Head of caudate nucleus (tissue), 42 donors: ENCODE measurements at regions not wholly inside any gene's neighbourhood (a gene's known extent, or its start where the extent isn't known, plus 50 kb on each side); places are given as distances from the start of the nearest gene placed in this dataset.
"Not testable (repeated sequence)": the region's sequence is repeated elsewhere in the genome, so short reads cannot be mapped to it uniquely, and the experiment has no call there.

Experiments
- DNase-seq, 42 donors: peaks; one replicate each; pipeline versions ENCODE4 v3.0.0 to v3.0.0-alpha.2; 2020 to 2021; ENCODE audit warnings: mixed read lengths in 7 of 42
- intact Hi-C: fragments of 100-400 bp; cut with DNase I; formaldehyde crosslinking; loops from one replicate; pipeline ENCODE4 v1.15.0; 2022

GRCh38 chr3:145190761-145191160, 970.2 kb downstream of the PLOD2 start:
- DNase-seq = no peak
- intact Hi-C loops = no loop called here

DNA sequence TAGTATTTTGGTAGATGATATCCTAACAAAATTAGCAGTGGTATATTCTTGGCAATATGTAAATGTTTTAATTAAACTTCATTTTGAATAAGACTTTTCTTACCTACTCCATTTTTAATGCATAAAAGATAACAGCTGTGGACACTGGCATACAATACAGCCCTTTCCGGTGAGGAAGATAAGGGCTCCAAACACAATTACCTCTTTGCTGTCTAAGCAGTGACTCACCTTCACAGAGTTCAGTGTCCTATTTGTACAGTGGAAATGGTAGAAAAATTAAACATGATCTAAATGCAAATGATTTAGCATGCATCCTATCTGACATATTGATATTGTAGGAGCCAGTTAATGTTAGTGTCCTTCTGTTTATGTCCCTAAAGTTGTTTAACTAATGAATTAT, 969.4 kb downstream of the PLOD2 start:
- intact Hi-C loops = no loop called here
- DNase-seq = no peak

GRCh38 chr3:145197051-145197820, 963.7 kb downstream of the PLOD2 start:
- DNase-seq = no peak

DNA sequence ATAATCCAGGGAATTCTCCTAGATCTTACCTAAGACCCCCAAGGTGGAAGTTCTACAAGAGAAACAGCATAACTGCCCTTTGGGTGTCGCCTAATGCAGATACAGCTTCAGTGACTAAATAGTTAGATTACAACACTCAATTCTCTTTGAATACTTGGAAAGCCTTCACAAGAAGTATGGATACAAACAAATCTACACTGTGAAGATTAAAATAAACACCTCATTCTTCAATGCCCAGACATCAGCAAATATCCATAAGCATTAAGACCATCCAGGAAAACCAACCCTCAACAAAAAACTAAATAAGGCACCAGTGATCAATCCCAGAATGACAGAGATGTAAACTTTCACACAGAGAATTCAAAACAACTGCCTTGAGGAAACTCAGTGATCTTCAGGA, 963.2 kb downstream of the PLOD2 start:
- DNase-seq = no peak
- intact Hi-C loops = no loop called here

More at GRCh38 chr3:145197051-145197820, 963.7 kb downstream of the PLOD2 start:
- intact Hi-C loops = no loop called here

DNA sequence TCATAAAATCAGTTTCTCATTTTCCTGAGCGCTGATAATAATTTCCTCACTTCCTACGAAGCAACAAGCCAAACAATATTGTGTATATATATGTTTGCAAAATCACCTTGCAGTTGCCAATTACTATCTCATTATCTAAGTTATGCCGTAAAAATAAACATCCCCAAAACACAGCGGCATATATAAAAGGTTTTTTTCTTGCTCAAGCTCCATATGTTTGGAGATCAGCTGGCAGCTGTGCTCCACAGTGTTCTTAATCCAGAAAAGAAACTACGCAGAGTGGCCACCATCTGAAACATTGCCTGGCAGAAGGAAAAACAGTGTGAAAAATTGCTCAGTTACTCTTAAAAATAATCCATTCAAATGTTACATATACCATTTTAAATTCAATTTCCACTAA, 951.4 kb downstream of the PLOD2 start:
- intact Hi-C loops = no loop called here
- no peak for DNase-seq

DNA sequence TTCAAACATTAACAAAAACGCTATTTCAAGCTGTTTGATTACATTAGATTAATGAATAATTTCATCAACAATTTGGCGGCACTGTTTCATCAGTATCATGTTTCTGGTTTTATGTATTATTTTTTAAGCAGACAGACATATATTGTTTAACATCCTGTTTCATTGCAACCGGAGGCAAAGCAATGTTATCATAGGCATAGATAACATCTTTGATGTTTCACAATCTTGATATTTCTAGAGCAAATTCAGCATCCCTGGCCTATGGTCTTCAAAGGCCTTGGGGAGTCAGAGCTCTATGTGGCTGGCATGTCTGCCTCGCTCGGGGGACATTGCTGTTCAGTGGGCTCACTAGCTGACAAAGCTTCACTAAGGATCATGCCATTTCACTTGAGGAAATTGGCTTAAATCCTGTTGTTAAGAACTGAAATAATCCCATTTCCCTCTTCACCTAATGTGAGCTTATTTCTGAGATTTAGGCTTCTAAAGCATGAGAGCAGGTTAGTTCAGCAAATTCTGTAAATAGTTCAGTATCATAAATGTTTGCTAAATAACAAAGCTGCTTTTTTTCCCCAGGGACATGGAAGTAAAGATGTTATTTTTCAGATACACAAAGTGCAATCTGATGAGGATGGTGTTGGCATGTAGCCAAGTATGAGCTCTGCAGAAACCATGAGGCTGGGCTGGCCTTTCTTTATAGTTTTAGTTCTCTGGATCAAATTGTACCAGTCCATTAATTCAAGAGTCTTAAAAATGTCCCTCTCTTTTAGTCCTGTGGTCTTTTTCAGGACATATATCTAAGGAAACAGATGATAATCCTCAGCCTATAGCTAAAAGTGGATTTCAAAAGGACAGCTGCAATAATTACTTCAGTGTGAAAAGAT, 941.4 kb downstream of the PLOD2 start:
- DNase-seq = peak in 3 of 42 donors; percentile 2 to 45 (median 5)
- intact Hi-C loops = no loop called here

GRCh38 chr3:145224886-145225285, 936.1 kb downstream of the PLOD2 start:
- DNase-seq = no peak
- intact Hi-C loops = no loop called here

DNA sequence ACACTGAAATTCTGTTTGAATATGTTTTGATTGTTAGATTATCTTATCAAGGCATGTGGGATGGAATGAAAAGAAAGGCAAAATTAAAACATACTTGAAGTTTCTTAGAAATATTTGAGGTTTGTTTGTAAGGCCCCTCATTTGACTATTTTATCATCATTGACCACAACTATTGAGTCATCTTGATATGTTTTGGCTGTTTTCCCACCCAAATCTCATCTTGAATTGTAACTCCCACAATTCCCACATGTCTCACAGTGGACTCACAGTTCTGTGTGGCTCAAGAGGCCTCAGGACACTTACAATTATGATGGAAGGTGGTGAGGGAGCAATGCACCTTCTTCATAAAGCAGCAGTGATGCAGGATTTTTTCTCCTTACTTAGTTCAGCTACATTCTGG, 917.1 kb downstream of the PLOD2 start:
- intact Hi-C loops = no loop called here
- no peak for DNase-seq

DNA sequence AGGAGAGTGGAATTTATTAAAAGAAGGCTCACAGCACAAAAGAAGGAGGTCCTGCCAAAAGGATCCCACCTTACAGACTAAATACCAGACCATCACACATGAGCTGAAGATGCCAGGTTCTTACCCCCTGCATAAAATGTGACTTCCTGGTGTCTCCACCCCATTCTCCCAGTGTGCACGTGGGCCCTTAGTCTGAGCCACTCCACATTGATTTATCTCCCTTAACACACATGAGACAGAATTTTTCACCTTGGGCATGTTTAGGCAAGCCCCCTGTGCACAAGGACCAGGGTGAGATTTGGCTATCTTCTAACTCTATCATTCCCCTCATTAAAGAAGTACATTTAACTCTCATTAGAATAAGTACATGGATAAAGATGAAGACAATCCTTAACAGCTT, 916.7 kb downstream of the PLOD2 start:
- intact Hi-C loops = no loop called here

GRCh38 chr3:145246291-145246690, 914.7 kb downstream of the PLOD2 start:
- no peak for DNase-seq
- intact Hi-C loops = no loop called here

More for the DNA sequence above, 916.7 kb downstream of the PLOD2 start:
- no peak for DNase-seq

GRCh38 chr3:145248928-145249327, 912.1 kb downstream of the PLOD2 start:
- DNase-seq = no peak
- intact Hi-C loops = no loop called here

- no peak for DNase-seq
- intact Hi-C loops = no loop called here
Measured at GRCh38 chr3:145251311-145251710, 909.7 kb downstream of the PLOD2 start.

GRCh38 chr3:145257967-145258366, 903.0 kb downstream of the PLOD2 start:
- intact Hi-C loops, DNase-seq: not testable (repeated sequence)

DNA sequence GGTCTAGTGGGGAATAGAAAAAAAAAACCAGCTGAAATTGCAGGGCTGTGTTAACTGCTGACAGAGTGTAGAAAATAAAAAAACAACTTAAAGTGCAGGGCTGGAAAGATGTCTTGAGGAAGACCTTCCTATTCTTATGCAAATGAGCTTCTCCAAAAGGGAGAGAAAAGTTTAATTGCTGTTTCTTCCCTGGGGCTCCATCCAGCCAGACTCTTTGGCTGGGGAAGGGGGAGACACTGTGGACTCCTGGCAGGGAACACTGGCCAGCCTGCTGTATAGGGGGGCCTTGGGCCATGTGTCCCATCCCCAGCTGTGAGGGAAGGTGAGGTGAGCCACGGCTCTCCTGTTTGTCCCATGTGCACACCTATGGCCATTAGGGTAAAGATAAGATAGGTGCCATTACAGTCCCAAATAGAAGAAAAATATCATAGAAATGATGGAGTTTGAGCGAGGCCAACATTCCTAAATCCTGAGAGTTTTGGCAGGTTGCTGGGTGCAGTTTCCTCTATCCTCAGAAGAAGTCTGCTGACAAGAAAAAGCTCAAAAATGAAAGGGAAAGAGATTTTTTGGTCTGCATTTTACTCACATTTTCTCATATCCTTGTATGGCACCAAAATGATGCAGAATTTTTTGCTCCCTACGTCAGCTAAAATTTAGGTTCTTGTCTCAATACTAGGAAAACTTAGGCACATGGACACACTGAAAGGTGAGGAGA, 901.7 kb downstream of the PLOD2 start:
- intact Hi-C loops = no loop called here
- no peak for DNase-seq

DNA sequence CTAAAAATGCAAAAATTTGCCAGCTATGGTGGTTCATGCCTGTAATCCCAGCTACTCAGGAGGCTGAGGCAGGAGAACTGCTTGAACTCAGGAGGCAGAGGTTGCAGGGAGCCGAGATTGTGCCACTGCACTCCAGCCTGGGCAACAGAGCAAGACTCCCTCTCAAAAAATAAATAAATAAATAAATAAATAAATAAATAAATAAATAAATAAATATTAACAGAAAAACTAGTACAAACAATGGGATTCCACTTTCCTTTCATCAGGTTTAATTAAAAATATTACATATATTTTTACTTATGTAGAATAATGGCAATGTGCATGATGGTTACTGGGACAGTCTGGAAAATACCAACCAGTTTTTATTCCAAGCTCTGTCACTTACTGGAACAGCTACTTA, 897.5 kb downstream of the PLOD2 start:
- DNase-seq, intact Hi-C loops: not testable (repeated sequence)

GRCh38 chr3:145266368-145266767, 894.6 kb downstream of the PLOD2 start:
- DNase-seq = no peak
- intact Hi-C loops = no loop called here

DNA sequence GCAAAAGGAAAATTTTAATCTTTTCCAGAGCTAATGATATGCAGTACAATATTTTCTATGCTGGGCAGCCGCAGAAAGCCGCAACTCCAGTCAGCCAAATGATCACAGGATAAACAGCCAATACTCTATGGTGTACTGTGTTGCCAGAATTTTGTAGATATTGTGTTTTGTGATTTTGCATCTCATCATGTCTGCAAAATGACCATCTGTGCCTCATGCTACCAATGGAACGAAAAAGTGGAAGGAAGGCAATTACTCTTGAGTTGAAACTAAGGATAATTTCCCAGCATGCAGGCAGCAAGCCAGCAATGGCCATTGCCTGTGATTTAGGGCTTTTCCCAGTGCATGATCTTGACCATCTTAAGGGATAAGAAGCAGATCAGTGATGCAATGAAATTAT, 891.9 kb downstream of the PLOD2 start:
- intact Hi-C loops = no loop called here
- DNase-seq = no peak

DNA sequence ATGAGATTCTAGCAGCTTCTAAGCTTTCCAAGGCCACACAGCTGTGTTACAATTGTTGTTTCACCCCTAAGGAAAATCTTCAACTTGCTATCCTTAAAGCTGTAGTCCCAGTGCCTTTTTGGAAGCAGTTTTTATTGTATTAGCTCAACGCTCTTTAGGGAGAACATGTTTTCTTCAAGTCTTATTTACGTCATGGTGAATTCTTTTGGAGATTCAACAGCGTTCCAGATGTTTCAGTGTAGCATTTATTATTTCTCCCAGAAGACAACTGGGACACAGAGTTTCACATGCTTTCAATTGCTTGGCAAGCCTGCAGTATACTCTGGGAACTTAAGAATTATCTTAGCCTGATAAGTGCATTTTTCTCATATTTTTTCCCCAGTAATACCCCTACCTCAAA, 888.3 kb downstream of the PLOD2 start:
- no peak for DNase-seq
- intact Hi-C loops = no loop called here

DNA sequence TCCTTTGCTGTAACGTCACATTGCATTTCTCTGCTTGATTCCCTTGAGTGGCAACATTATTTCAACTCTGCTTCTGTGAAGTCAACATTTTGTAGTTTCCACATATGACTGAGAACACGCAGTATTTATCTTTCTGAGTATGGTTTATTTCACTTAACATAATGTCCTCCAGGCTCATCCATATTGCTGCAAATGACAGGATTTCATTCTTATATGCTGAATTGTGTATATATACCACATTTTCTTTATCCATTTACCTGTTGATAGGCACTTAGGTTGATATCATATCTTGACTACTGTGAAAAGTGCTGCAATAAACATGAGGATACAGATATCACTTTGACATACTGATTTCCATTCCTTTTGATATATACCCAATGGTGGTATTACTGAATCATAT, 878.5 kb downstream of the PLOD2 start:
- DNase-seq = no peak

DNA sequence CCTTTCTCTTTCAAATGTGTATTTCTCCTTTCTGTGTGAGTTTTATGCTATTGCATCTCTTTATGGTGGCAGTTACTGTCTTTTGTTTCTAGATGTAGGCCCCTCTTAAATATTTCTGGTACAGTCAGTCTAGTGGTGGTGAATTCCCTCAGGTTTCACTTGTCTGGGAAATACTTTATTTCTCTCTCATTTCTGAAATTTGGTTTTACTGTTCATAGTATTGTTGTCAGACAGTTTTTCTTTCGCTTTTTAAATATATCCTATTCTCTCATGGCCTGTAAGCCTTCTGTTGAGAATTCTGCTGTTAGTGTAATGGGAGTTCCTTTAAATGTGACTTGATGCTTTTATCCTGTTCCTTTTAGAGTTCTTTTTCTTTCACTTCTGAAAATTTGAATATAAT, 874.0 kb downstream of the PLOD2 start:
- DNase-seq = no peak
- intact Hi-C loops = no loop called here

More for the DNA sequence above, 878.5 kb downstream of the PLOD2 start:
- intact Hi-C loops = no loop called here
